Epithelial cell of esophagus (primary cell): ENCODE measurements at regions not wholly inside any gene's neighbourhood (a gene's known extent, or its start where the extent isn't known, plus 50 kb on each side); places are given as distances from the start of the nearest gene placed in this dataset.

Experiments
- DNase-seq: peaks from one replicate; pipeline ENCODE4 v3.0.0; 2010; ENCODE audit warnings: low read depth
- H3K4me3 ChIP-seq: 2 replicates; pipeline ENCODE4 v1.5.1; 2011; ENCODE audit warnings: mild to moderate bottlenecking, low read length, control low read depth
- CTCF ChIP-seq: IDR thresholded peaks from 2 replicates; pipeline ENCODE4 v1.5.1; 2011; ENCODE audit warnings: low read depth, mild to moderate bottlenecking, low read length, control low read depth, inconsistent platforms; ENCODE audit not compliant: insufficient read depth; ENCODE audit errors: missing control alignments

GRCh38 chr18:73728657-73729056 is 419.0 kb downstream of the FBXO15 start:
- no peak overlapping the region for H3K4me3 ChIP-seq
- DNase-seq = no peak
- no peak for TF ChIP-seq CTCF

- H3K4me3 ChIP-seq = no peak overlapping the region
These were observed 422.7 kb downstream of the FBXO15 start for GRCh38 chr18:73724958-73725357.

GRCh38 chr18:73719611-73720010 is 428.0 kb downstream of the FBXO15 start:
- no peak overlapping the region for H3K4me3 ChIP-seq
- no peak for TF ChIP-seq CTCF
- DNase-seq = no peak

More at GRCh38 chr18:73724958-73725357, 422.7 kb downstream of the FBXO15 start:
- no peak for DNase-seq
- no peak for TF ChIP-seq CTCF

- peak; percentile 47 for DNase-seq
- TF ChIP-seq CTCF = no peak
- H3K4me3 ChIP-seq = no peak overlapping the region
These were observed 430.1 kb downstream of the FBXO15 start for GRCh38 chr18:73717570-73717969.

- no peak overlapping the region for H3K4me3 ChIP-seq
- no peak for TF ChIP-seq CTCF
- peak; percentile 14 for DNase-seq
These were observed 432.4 kb downstream of the FBXO15 start for GRCh38 chr18:73715210-73715670.

GRCh38 chr18:73714466-73714865 is 433.2 kb downstream of the FBXO15 start:
- no peak overlapping the region for H3K4me3 ChIP-seq
- no peak for TF ChIP-seq CTCF

GRCh38 chr18:73711256-73711655 is 436.4 kb downstream of the FBXO15 start:
- no peak for DNase-seq
- no peak for TF ChIP-seq CTCF
- no peak overlapping the region for H3K4me3 ChIP-seq

More at GRCh38 chr18:73714466-73714865, 433.2 kb downstream of the FBXO15 start:
- no peak for DNase-seq
